ENCODE measurements at regions not wholly inside any gene's neighbourhood (a gene's known extent, or its start where the extent isn't known, plus 50 kb on each side); places are given as distances from the start of the nearest gene placed in this dataset.

GRCh38 chr5:15007646-15008045 is 136.1 kb upstream of the ANKH start:
- RAD21 ChIA-PET (ENCODE audit: unreplicated experiment), result no interaction called here
- POLR2A ChIA-PET, result no interaction called here
- no peak for FAIRE-seq

GRCh38 chr5:15004506-15004905 is 132.9 kb upstream of the ANKH start:
- Histone ChIP-seq H3K9ac (ENCODE audit: control insufficient read depth, insufficient read depth, low read length) (no peak overlapping the region), H3K27me3 (replicated peaks in 1 of 2; ENCODE audit: control insufficient read depth in 2 of 2, insufficient read depth in 2 of 2, low read length in 1 of 2) (no peaks in the 10 kb centered on the region), H3K4me3 (no peak overlapping the region), H4K20me1 (ENCODE audit: control insufficient read depth, insufficient read depth) (no peaks in the 10 kb centered on the region), H3K9me3 (replicated peaks; ENCODE audit: control insufficient read depth, insufficient read depth, low read length) (no peaks in the 10 kb centered on the region), H3K79me2 (ENCODE audit: control insufficient read depth, insufficient read depth, low read length) (no peaks in the 10 kb centered on the region), H2AFZ (ENCODE audit: control insufficient read depth, low read depth, low read length) (no peak overlapping the region), H3K36me3 (ENCODE audit: control insufficient read depth in 2 of 2, insufficient read depth in 2 of 2, low read length in 1 of 2) (no peaks in the 10 kb centered on the region), H3K4me1 (ENCODE audit: control insufficient read depth, insufficient read depth, low read length) (no peaks in the 10 kb centered on the region), H3K27ac (ENCODE audit: control insufficient read depth, insufficient read depth) (no peak overlapping the region), H3K4me2 (ENCODE audit: control insufficient read depth, insufficient read depth) (no peak overlapping the region)
- CTCF ChIA-PET, result interaction anchor here (1.0 to 8.1 kb wide), 14 partner anchors 11 to 347 kb away, joined by 3 to 213 read pairs (median 5); no protein-coding TSS in a partner anchor
- SMC1A ChIA-PET (ENCODE audit: uncharacterized antibody, unreplicated experiment), result interaction anchor here (1.1 to 8.4 kb wide), 3 partner anchors 271 to 320 kb away, joined by 5 to 90 read pairs (median 6); no protein-coding TSS in a partner anchor
- POLR2A ChIA-PET, result no interaction called here
- BruUV-seq (replicated peaks), result no TSS peak
- TF ChIP-seq RBBP5 (conservative IDR thresholded peaks at IDR 0.05) (no peak), YBX1 (IDR thresholded peaks at IDR 0.05) (no peak), BACH1 (IDR thresholded peaks at IDR 0.05; ENCODE audit: borderline replicate concordance) (no peak), PAX8 (IDR thresholded peaks at IDR 0.05) (no peak), IKZF2 (IDR thresholded peaks at IDR 0.05) (no peak), ATF2 (IDR thresholded peaks at IDR 0.05; ENCODE audit: low read length) (no peak), POLR2AphosphoS2 (IDR thresholded peaks at IDR 0.05; ENCODE audit: low read depth, low read length) (no peak), SMC3 (IDR thresholded peaks at IDR 0.05; ENCODE audit: borderline replicate concordance, low read length) (no peak), ZNF207 (IDR thresholded peaks at IDR 0.05; ENCODE audit: borderline replicate concordance) (no peak), SMAD1 (IDR thresholded peaks at IDR 0.05; ENCODE audit: low read depth, partially characterized antibody) (no peak), BCL11A (IDR thresholded peaks at IDR 0.05; ENCODE audit: low read depth, low read length) (no peak), IKZF1 (conservative IDR thresholded peaks at IDR 0.05) (no peak)
- TF ChIP-seq, protein P1, sequence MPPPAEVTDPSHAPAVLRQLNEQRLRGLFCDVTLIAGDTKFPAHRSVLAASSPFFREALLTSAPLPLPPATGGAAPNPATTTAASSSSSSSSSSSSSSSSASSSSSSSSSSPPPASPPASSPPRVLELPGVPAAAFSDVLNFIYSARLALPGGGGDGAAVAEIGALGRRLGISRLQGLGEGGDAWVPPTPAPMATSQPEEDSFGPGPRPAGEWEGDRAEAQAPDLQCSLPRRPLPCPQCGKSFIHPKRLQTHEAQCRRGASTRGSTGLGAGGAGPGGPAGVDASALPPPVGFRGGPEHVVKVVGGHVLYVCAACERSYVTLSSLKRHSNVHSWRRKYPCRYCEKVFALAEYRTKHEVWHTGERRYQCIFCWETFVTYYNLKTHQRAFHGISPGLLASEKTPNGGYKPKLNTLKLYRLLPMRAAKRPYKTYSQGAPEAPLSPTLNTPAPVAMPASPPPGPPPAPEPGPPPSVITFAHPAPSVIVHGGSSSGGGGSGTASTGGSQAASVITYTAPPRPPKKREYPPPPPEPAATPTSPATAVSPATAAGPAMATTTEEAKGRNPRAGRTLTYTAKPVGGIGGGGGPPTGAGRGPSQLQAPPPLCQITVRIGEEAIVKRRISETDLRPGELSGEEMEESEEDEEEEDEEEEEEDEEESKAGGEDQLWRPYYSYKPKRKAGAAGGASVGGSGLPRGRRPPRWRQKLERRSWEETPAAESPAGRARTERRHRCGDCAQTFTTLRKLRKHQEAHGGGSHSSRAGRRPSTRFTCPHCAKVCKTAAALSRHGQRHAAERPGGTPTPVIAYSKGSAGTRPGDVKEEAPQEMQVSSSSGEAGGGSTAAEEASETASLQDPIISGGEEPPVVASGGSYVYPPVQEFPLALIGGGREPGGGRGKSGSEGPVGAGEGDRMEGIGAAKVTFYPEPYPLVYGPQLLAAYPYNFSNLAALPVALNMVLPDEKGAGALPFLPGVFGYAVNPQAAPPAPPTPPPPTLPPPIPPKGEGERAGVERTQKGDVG (CRISPR knock-in tag; IDR thresholded peaks at IDR 0.05), result no peak
- in situ Hi-C loops (cut with MboI), result loop anchor here (5.0 to 25.0 kb wide), 2 partner anchors 282 to 642 kb away; no protein-coding TSS in a partner anchor
- DNase-seq (ENCODE audit: low read depth, low spot score) (no peak), ATAC-seq (no peak), FAIRE-seq (no peak)
- RAD21 ChIA-PET (ENCODE audit: unreplicated experiment), result interaction anchor here (0.9 to 4.9 kb wide), 2 partner anchors 278 to 315 kb away, joined by 3 to 65 read pairs; no protein-coding TSS in a partner anchor
- intact Hi-C loops (cut with micrococcal nuclease; ENCODE audit: unreplicated experiment), result loop anchor here (5.0 kb wide), 1 partner anchor 132 kb away; the partner anchor contains the start of gene ANKH

More at GRCh38 chr5:15007646-15008045, 136.1 kb upstream of the ANKH start:
- ATAC-seq, result no peak
- Histone ChIP-seq H3K4me1 (ENCODE audit: control insufficient read depth, insufficient read depth, low read length) (no peaks in the 10 kb centered on the region), H4K20me1 (ENCODE audit: control insufficient read depth, insufficient read depth) (no peaks in the 10 kb centered on the region), H3K79me2 (ENCODE audit: control insufficient read depth, insufficient read depth, low read length) (no peaks in the 10 kb centered on the region), H3K9me3 (replicated peaks; ENCODE audit: control insufficient read depth, insufficient read depth, low read length) (no peaks in the 10 kb centered on the region), H3K4me3 (no peak overlapping the region), H2AFZ (ENCODE audit: control insufficient read depth, low read depth, low read length) (no peak overlapping the region), H3K9ac (ENCODE audit: control insufficient read depth, insufficient read depth, low read length) (no peak overlapping the region), H3K27ac (ENCODE audit: control insufficient read depth, insufficient read depth) (no peak overlapping the region), H3K4me2 (ENCODE audit: control insufficient read depth, insufficient read depth) (no peak overlapping the region), H3K36me3 (ENCODE audit: control insufficient read depth in 2 of 2, insufficient read depth in 2 of 2, low read length in 1 of 2) (no peaks in the 10 kb centered on the region), H3K27me3 (replicated peaks in 1 of 2; ENCODE audit: control insufficient read depth in 2 of 2, insufficient read depth in 2 of 2, low read length in 1 of 2) (no peaks in the 10 kb centered on the region)
- no peak for DNase-seq (ENCODE audit: low read depth, low spot score)
- BruUV-seq (replicated peaks), result no TSS peak
- 56% methylated on average over 4 of the region's 4 CpGs for WGBS (ENCODE audit: insufficient coverage, insufficient replicate concordance, low lambda C conversion rate, missing lambda C conversion rate)
- TF ChIP-seq ZNF217 (IDR thresholded peaks at IDR 0.05) (no peak), RBBP5 (conservative IDR thresholded peaks at IDR 0.05) (no peak)
- in situ Hi-C loops (cut with MboI), result loop anchor here (25.0 kb wide), 1 partner anchor 645 kb away; no protein-coding TSS in a partner anchor
- ChIA-PET SMC1A (ENCODE audit: uncharacterized antibody, unreplicated experiment) (no interaction called here), CTCF (interaction anchor here (3.4 kb wide), 1 partner anchor 280 kb away, joined by 24 read pairs; no protein-coding TSS in a partner anchor)
- intact Hi-C loops (cut with micrococcal nuclease; ENCODE audit: unreplicated experiment), result no loop called here
